Fibroblast of pulmonary artery (primary cell): ENCODE measurements at regions not wholly inside any gene's neighbourhood (a gene's known extent, or its start where the extent isn't known, plus 50 kb on each side); places are given as distances from the start of the nearest gene placed in this dataset.

ENCODE experiments used
- DNase-seq: peaks from one replicate; pipeline ENCODE4 v3.0.0-alpha.2; 2010; ENCODE audit warnings: low read depth
- H3K4me3 ChIP-seq: replicated peaks from 2 replicates; pipeline ENCODE4 v1.5.1; 2011; ENCODE audit warnings: low read depth, mild to moderate bottlenecking, control low read depth, low read length, moderate library complexity
- CTCF ChIP-seq: IDR thresholded peaks from 2 replicates; pipeline ENCODE4 v1.5.1; 2011; ENCODE audit warnings: mild to moderate bottlenecking, control low read depth, low read length, inconsistent platforms; ENCODE audit errors: missing control alignments

GRCh38 chr13:54356209-54356608 lies 1327.6 kb downstream of the OLFM4 start:
- TF ChIP-seq CTCF, result no peak
- H3K4me3 ChIP-seq, result no peak overlapping the region
- no peak for DNase-seq

- H3K4me3 ChIP-seq, result no peak overlapping the region
- no peak for DNase-seq
- no peak for TF ChIP-seq CTCF
Measured at GRCh38 chr13:54356849-54357248, 1328.2 kb downstream of the OLFM4 start.

- no peak for TF ChIP-seq CTCF
- DNase-seq, result no peak
- no peak overlapping the region for H3K4me3 ChIP-seq
Measured at GRCh38 chr13:54357284-54357933, 1328.8 kb downstream of the OLFM4 start.

DNA sequence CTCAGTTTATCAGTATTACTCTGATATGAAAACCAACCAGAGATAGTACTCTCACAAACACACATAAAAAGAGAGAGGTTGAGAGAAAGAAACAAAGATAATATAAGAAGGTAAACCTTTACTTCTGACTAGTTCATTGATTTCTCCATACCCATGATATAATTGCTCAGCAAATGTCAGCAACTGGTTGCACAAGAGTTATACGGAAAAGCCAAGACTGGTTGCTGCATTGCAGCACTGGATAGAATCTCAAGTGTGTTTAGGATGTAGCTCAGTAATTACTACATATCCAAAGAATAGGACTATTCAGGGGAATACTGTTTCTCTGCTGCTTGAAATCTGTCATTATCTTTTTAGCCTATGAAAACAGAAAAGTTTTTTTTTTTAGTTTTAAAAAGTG lies 1332.8 kb downstream of the OLFM4 start:
- DNase-seq, result no peak
- no peak for TF ChIP-seq CTCF
- no peak overlapping the region for H3K4me3 ChIP-seq

- no peak for TF ChIP-seq CTCF
- no peak overlapping the region for H3K4me3 ChIP-seq
- no peak for DNase-seq
Measured at GRCh38 chr13:54366728-54367127, 1338.1 kb downstream of the OLFM4 start.

- no peak for DNase-seq
- no peak overlapping the region for H3K4me3 ChIP-seq
- no peak for TF ChIP-seq CTCF
Measured at GRCh38 chr13:54367639-54368271, 1339.1 kb downstream of the OLFM4 start.

DNA sequence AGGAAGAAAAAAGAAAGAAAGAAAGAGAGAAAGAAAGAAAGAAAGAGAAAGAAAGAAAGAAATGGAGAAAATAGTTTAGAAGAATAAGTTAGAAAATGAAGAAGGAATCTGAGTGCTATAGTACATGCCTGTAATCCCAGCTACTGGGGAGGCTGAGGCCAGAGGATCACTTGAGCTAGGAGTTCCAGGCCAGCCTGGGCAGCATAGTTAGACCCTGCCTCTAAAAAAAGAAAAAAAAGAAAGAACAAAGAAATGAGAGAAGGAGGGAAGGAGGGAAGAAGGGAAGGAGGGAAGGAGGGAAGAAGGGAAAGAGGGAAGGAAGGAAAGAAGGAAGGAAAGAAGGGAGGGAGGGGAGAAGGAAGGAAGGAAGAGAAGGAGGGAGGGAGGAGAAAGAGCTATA lies 1339.8 kb downstream of the OLFM4 start:
- no peak for TF ChIP-seq CTCF
- DNase-seq, result no peak
- H3K4me3 ChIP-seq, result no peak overlapping the region
